IMR-90 (cell line): ENCODE measurements at regions not wholly inside any gene's neighbourhood (a gene's known extent, or its start where the extent isn't known, plus 50 kb on each side); places are given as distances from the start of the nearest gene placed in this dataset.
"Not testable (repeated sequence)": the region's sequence is repeated elsewhere in the genome, so short reads cannot be mapped to it uniquely, and the experiment has no call there.

Experiments
- ATAC-seq: fragments of 200-7000 bp; cut with Tn5 transposase; 2 replicates; pipeline ENCODE4 v1.9.1; 2020; ENCODE audit warnings: low read depth, mild to moderate bottlenecking, moderate library complexity
- BruUV-seq: library from RNA; stranded (reverse); fragments of 400-500 nt; replicated peaks from 2 replicates; lab custom pipeline; 2021; lab: Mats Ljungman, UMichigan
- CTCF ChIA-PET: fragments of 300-600 bp; formaldehyde crosslinking; extraction: SDS; loops from one replicate; lab custom pipeline; 2021; ENCODE audit warnings: antibody characterized with exemption; lab: Yijun Ruan, JAX
- POLR2A ChIA-PET: fragments of 300-600 bp; sonication (Branson Sonifier 250); formaldehyde crosslinking; loops from one replicate; lab custom pipeline; 2022; ENCODE audit warnings: antibody characterized with exemption; ENCODE audit not compliant: unreplicated experiment; lab: Charles Lee
- DNase-seq: peaks from one replicate; pipeline ENCODE4 v3.0.0; 2013
- H2AFZ ChIP-seq: replicated peaks from 2 replicates; pipeline ENCODE3; 2013; ENCODE audit warnings: low read length, mild to moderate bottlenecking; ENCODE audit not compliant: poor library complexity
- H2AK5ac ChIP-seq: 2 replicates; pipeline ENCODE4 v1.6.1; 2013; ENCODE audit warnings: low read depth, low read length, inconsistent platforms
- H2AK9ac ChIP-seq: replicated peaks from 2 replicates; pipeline ENCODE3; 2013; ENCODE audit warnings: mild to moderate bottlenecking, low read depth, low read length, moderate library complexity; ENCODE audit not compliant: poor library complexity
- H2BK120ac ChIP-seq: 2 replicates; pipeline ENCODE4 v1.6.1; 2013; ENCODE audit warnings: low read depth, low read length, inconsistent platforms
- H2BK15ac ChIP-seq: 3 replicates; pipeline ENCODE4 v1.6.1; 2013; ENCODE audit warnings: low read depth, low read length, inconsistent platforms
- H2BK20ac ChIP-seq: 2 replicates; pipeline ENCODE4 v1.6.1; 2013; ENCODE audit warnings: low read depth, mild to moderate bottlenecking, inconsistent platforms, low read length, moderate library complexity
- H2BK5ac ChIP-seq: 2 replicates; pipeline ENCODE4 v1.6.1; 2013; ENCODE audit warnings: mild to moderate bottlenecking, low read depth, low read length, inconsistent platforms; ENCODE audit not compliant: poor library complexity, severe bottlenecking
- H3K14ac ChIP-seq: replicated peaks from 2 replicates; pipeline ENCODE4 v1.6.1; 2013; ENCODE audit warnings: low read depth, low read length, inconsistent platforms
- H3K18ac ChIP-seq: 2 replicates; pipeline ENCODE4 v1.6.1; 2013; ENCODE audit warnings: low read depth, low read length, control low read depth
- H3K23ac ChIP-seq: 2 replicates; pipeline ENCODE4 v1.6.1; 2013; ENCODE audit warnings: low read depth, low read length, inconsistent platforms
- H3K27ac ChIP-seq: 2 replicates; pipeline ENCODE4 v1.5.1; 2013; ENCODE audit warnings: mild to moderate bottlenecking, control low read depth, low read length; ENCODE audit not compliant: insufficient read depth
- H3K27me3 ChIP-seq: 2 replicates; pipeline ENCODE4 v1.6.1; 2013; ENCODE audit warnings: low read length; ENCODE audit not compliant: control insufficient read depth, insufficient read depth
- H3K36me3 ChIP-seq: 2 replicates; pipeline ENCODE4 v1.6.1; 2013; ENCODE audit warnings: low read length, mixed read lengths; ENCODE audit not compliant: control insufficient read depth, insufficient read depth
- H3K4ac ChIP-seq: 2 replicates; pipeline ENCODE4 v1.6.1; 2013; ENCODE audit warnings: low read depth, low read length, inconsistent platforms
- H3K4me1 ChIP-seq: 2 replicates; pipeline ENCODE4 v1.6.1; 2013; ENCODE audit warnings: low read length, mixed read lengths; ENCODE audit not compliant: control insufficient read depth, insufficient read depth
- H3K4me2 ChIP-seq: 2 replicates; pipeline ENCODE4 v1.6.1; 2013; ENCODE audit warnings: low read depth, mild to moderate bottlenecking, control low read depth, low read length, moderate library complexity
- H3K4me3 ChIP-seq: 2 replicates; pipeline ENCODE4 v1.5.1; 2013; ENCODE audit warnings: low read depth, mild to moderate bottlenecking, control low read depth, low read length, moderate library complexity; ENCODE audit not compliant: insufficient read depth
- H3K56ac ChIP-seq: 2 replicates; pipeline ENCODE4 v1.6.1; 2013; ENCODE audit warnings: low read length, inconsistent platforms; ENCODE audit not compliant: insufficient read depth; ENCODE audit errors: extremely low read depth
- H3K79me1 ChIP-seq, 2 experiments: 2 replicates each; pipeline ENCODE4 v1.6.1; 2013; ENCODE audit warnings: low read length in 2 of 2, inconsistent platforms in 1 of 2, low read depth in 1 of 2
- H3K9ac ChIP-seq: 2 replicates; pipeline ENCODE4 v1.6.1; 2013; ENCODE audit warnings: low read depth, low read length, control low read depth
- H3K9me1 ChIP-seq: 2 replicates; pipeline ENCODE4 v1.6.1; 2013; ENCODE audit warnings: low read length, inconsistent platforms; ENCODE audit not compliant: insufficient read depth
- H3K9me3 ChIP-seq: 2 replicates; pipeline ENCODE4 v1.6.1; 2013; ENCODE audit warnings: low read length; ENCODE audit not compliant: control insufficient read depth, insufficient read depth
- H4K20me1 ChIP-seq: 2 replicates; pipeline ENCODE4 v1.6.1; 2013; ENCODE audit warnings: low read length, inconsistent platforms; ENCODE audit not compliant: insufficient read depth
- H4K5ac ChIP-seq: 2 replicates; pipeline ENCODE4 v1.6.1; 2013; ENCODE audit warnings: mild to moderate bottlenecking, low read depth, low read length, control low read depth
- H4K8ac ChIP-seq, 2 experiments: 2 replicates each; pipeline ENCODE4 v1.6.1; 2013; ENCODE audit warnings: low read depth in 2 of 2, low read length in 2 of 2, control low read depth in 1 of 2, inconsistent platforms in 1 of 2
- H4K91ac ChIP-seq: 2 replicates; pipeline ENCODE4 v1.6.1; 2013; ENCODE audit warnings: low read depth, low read length, inconsistent platforms; ENCODE audit not compliant: insufficient read depth
- WGBS, 2 experiments: methylation state at CpG; one replicate each; pipeline versions ENCODE4 v1.1.5 to v1.1.7; 2013; ENCODE audit warnings: missing lambda C conversion rate in 2 of 2; ENCODE audit not compliant: insufficient read length in 1 of 2; ENCODE audit errors: extremely low coverage in 2 of 2; 5-methylcytosine and 5-hydroxymethylcytosine counted together
- dilution Hi-C: fragments of 300-500 bp; cut with HindIII; formaldehyde crosslinking; loops from one replicate; pipeline ENCODE4 v1.14.3; 2018; ENCODE audit warnings: low sequenced_read_pairs; ENCODE audit not compliant: unreplicated experiment
- in situ Hi-C: fragments of 300-500 bp; cut with MboI; formaldehyde crosslinking; loops from 3 replicates; pipeline ENCODE4 v1.14.3; 2019; ENCODE audit warnings: low sequenced_read_pairs, inconsistent platforms, mixed read lengths
- intact Hi-C: fragments of 100-400 bp; cut with micrococcal nuclease; formaldehyde crosslinking; loops from 2 replicates; pipeline ENCODE4 v1.10.0; 2022

GRCh38 chr20:30309938-30310337 is 947.5 kb upstream of the DEFB115 start:
- H3K79me1 ChIP-seq, H3K27ac ChIP-seq, H4K20me1 ChIP-seq, H3K4me2 ChIP-seq, dilution Hi-C loops, H3K56ac ChIP-seq, H2BK120ac ChIP-seq, H4K5ac ChIP-seq, H2AK9ac ChIP-seq, H3K14ac ChIP-seq, ATAC-seq, H4K8ac ChIP-seq, DNase-seq, intact Hi-C loops, H3K23ac ChIP-seq, H4K91ac ChIP-seq, H3K9ac ChIP-seq, H3K27me3 ChIP-seq, H3K4me3 ChIP-seq, H2BK5ac ChIP-seq, CTCF ChIA-PET, H3K9me1 ChIP-seq, H3K36me3 ChIP-seq, H3K4ac ChIP-seq, H2BK20ac ChIP-seq, H2AFZ ChIP-seq, H3K18ac ChIP-seq, H2BK15ac ChIP-seq, BruUV-seq, POLR2A ChIA-PET, H3K9me3 ChIP-seq, H3K4me1 ChIP-seq, H2AK5ac ChIP-seq, in situ Hi-C loops: not testable (repeated sequence)
- WGBS, 2 experiments, result no CpG with 5 or more reads among the region's 1 CpG

- H3K14ac ChIP-seq, H2AK5ac ChIP-seq, H3K9me3 ChIP-seq, H4K8ac ChIP-seq, intact Hi-C loops, H3K4ac ChIP-seq, H2AFZ ChIP-seq, H3K79me1 ChIP-seq, H2BK5ac ChIP-seq, H3K18ac ChIP-seq, H4K20me1 ChIP-seq, H3K4me3 ChIP-seq, dilution Hi-C loops, H3K9ac ChIP-seq, H4K5ac ChIP-seq, H2AK9ac ChIP-seq, H3K23ac ChIP-seq, DNase-seq, H2BK20ac ChIP-seq, H2BK120ac ChIP-seq, ATAC-seq, H3K9me1 ChIP-seq, H3K4me2 ChIP-seq, H2BK15ac ChIP-seq, H3K27me3 ChIP-seq, H4K91ac ChIP-seq, H3K4me1 ChIP-seq, H3K56ac ChIP-seq, BruUV-seq, H3K36me3 ChIP-seq, in situ Hi-C loops, POLR2A ChIA-PET, H3K27ac ChIP-seq, CTCF ChIA-PET: not testable (repeated sequence)
- WGBS, 2 experiments, result no CpG with 5 or more reads among the region's 2 CpGs
Observed at GRCh38 chr20:30310385-30310784, 947.1 kb upstream of the DEFB115 start.
